ENCODE measurements at regions not wholly inside any gene's neighbourhood (a gene's known extent, or its start where the extent isn't known, plus 50 kb on each side); places are given as distances from the start of the nearest gene placed in this dataset.

DNA sequence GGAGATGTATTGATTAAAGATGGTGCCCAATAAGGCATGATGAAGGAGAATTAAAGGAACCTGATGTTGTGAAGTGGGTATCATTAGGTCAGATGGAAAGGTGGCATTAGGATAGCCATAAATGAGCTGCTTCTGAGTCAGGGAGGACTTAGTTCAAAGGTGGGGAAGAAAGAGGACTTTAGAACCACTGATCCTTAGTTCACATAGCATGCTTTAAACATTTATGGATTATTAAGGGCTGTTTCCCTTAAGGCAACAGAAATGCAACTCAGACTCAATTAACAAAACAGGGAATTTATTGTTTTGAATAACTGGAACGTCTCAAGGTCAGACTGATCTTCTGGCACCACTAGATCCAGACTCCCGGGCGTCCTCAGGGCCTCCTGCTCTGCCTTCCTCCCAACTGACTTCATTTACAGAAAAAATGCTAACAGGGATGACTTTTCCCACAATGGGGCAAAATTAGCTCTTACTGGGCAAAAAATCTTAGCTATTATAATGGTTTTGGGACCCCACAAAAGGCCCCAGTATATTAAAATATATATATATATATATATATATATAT is 1526.0 kb downstream of the TBC1D22A start:
- no peak overlapping the region for H3K4me3 ChIP-seq (ENCODE audit: low read length)
- TF ChIP-seq, protein P1, sequence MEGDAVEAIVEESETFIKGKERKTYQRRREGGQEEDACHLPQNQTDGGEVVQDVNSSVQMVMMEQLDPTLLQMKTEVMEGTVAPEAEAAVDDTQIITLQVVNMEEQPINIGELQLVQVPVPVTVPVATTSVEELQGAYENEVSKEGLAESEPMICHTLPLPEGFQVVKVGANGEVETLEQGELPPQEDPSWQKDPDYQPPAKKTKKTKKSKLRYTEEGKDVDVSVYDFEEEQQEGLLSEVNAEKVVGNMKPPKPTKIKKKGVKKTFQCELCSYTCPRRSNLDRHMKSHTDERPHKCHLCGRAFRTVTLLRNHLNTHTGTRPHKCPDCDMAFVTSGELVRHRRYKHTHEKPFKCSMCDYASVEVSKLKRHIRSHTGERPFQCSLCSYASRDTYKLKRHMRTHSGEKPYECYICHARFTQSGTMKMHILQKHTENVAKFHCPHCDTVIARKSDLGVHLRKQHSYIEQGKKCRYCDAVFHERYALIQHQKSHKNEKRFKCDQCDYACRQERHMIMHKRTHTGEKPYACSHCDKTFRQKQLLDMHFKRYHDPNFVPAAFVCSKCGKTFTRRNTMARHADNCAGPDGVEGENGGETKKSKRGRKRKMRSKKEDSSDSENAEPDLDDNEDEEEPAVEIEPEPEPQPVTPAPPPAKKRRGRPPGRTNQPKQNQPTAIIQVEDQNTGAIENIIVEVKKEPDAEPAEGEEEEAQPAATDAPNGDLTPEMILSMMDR (IDR thresholded peaks at IDR 0.05), result no peak
- H3K4me1 ChIP-seq (ENCODE audit: control insufficient read depth, insufficient read depth, low read length), result no peaks in the 10 kb centered on the region
- H3K27me3 ChIP-seq (ENCODE audit: control insufficient read depth, insufficient read depth, low read length), result no peaks in the 10 kb centered on the region
- H3K27ac ChIP-seq (ENCODE audit: low read length), result no peak overlapping the region
- no peak overlapping the region for H3K4me3 Mint-ChIP-seq
- DNase-seq (no peak), ATAC-seq (no peak)
- H3K27ac Mint-ChIP-seq, result no peak overlapping the region
- WGBS (ENCODE audit: insufficient coverage), result 85% methylated on average over 3 of the region's 3 CpGs
- H3K36me3 Mint-ChIP-seq, result no peaks in the 10 kb centered on the region
- H3K36me3 ChIP-seq (ENCODE audit: control insufficient read depth, insufficient read depth, low read length), result no peaks in the 10 kb centered on the region
- intact Hi-C loops (cut with micrococcal nuclease), result no loop called here
- no peaks in the 10 kb centered on the region for H3K9me3 ChIP-seq (ENCODE audit: control insufficient read depth, insufficient read depth, low read length)
- H3K4me1 Mint-ChIP-seq, result no peaks in the 10 kb centered on the region
- H3K9me3 Mint-ChIP-seq, result no peaks in the 10 kb centered on the region
- H3K27me3 Mint-ChIP-seq (ENCODE audit: low read depth in 2 of 2), result peaks cover 20 to 40% of the 10 kb centered on the region in 2 donors

DNA sequence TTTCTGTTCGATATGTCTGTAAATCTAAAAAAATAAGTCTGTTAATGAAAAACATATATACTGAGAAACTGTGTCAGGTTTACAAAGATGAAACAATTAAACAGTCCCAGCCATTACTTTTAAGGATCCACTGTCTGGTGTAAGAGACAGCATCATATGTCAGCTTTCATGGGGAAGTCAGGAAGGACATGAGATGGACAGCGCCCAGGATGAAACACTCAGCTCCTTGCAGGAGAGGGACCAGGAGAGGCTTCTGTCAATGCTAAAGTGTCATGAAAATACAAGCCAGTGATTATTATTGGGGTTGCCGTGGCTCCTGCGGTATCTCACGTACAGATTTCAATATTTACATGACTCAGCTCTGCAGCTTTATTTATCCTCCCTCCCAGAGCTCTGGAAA is 1524.6 kb downstream of the TBC1D22A start:
- no peak for DNase-seq
- Histone ChIP-seq H3K9me3 (ENCODE audit: control insufficient read depth, insufficient read depth, low read length) (no peaks in the 10 kb centered on the region), H3K4me3 (ENCODE audit: low read length) (no peak overlapping the region), H3K27ac (ENCODE audit: low read length) (no peak overlapping the region), H3K27me3 (ENCODE audit: control insufficient read depth, insufficient read depth, low read length) (peaks cover 2% of the 10 kb centered on the region), H3K36me3 (ENCODE audit: control insufficient read depth, insufficient read depth, low read length) (no peaks in the 10 kb centered on the region), H3K4me1 (ENCODE audit: control insufficient read depth, insufficient read depth, low read length) (no peaks in the 10 kb centered on the region)
- Mint-ChIP-seq H3K4me1 (no peaks in the 10 kb centered on the region), H3K36me3 (no peaks in the 10 kb centered on the region), H3K27me3 (ENCODE audit: low read depth in 2 of 2) (peaks cover 15 to 45% of the 10 kb centered on the region in 2 donors), H3K27ac (no peak overlapping the region), H3K4me3 (no peak overlapping the region), H3K9me3 (no peaks in the 10 kb centered on the region)
- WGBS (ENCODE audit: insufficient coverage), result 88% methylated on average over 5 of the region's 5 CpGs
- TF ChIP-seq, protein P1 (IDR thresholded peaks at IDR 0.05), result no peak
- intact Hi-C loops (cut with micrococcal nuclease), result no loop called here
- ATAC-seq, result no peak

DNA sequence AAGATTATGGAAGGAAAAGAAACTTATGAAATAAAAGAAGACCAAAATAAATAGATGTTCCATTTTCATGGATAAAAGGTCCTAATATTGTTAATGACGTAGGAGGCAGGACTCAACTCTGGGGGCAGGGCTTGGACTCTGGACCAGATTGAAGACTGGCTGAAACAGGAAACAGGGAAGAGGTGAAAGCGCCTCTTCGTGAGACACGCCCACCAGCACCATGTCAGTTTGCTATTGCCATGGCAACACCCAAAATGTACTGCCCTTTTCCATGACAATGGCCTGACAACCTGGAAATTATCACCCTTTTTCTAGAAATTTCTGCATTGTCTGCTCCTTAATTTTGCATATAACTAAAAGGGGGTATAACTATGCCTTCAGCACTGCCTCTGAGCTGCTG is 1522.2 kb downstream of the TBC1D22A start:
- DNase-seq (no peak), ATAC-seq (no peak)
- no peaks in the 10 kb centered on the region for H3K9me3 ChIP-seq (ENCODE audit: control insufficient read depth, insufficient read depth, low read length)
- no peaks in the 10 kb centered on the region for H3K36me3 Mint-ChIP-seq
- intact Hi-C loops (cut with micrococcal nuclease), result no loop called here
- peaks cover 25 to 67% of the 10 kb centered on the region in 2 donors for H3K27me3 Mint-ChIP-seq (ENCODE audit: low read depth in 2 of 2)
- H3K9me3 Mint-ChIP-seq, result peaks cover 0 to 3% of the 10 kb centered on the region in 2 donors
- no peak overlapping the region for H3K27ac ChIP-seq (ENCODE audit: low read length)
- no peak overlapping the region for H3K4me3 ChIP-seq (ENCODE audit: low read length)
- no peaks in the 10 kb centered on the region for H3K36me3 ChIP-seq (ENCODE audit: control insufficient read depth, insufficient read depth, low read length)
- TF ChIP-seq, protein P1 (IDR thresholded peaks at IDR 0.05), result no peak
- no peaks in the 10 kb centered on the region for H3K4me1 Mint-ChIP-seq
- peaks cover 6% of the 10 kb centered on the region for H3K27me3 ChIP-seq (ENCODE audit: control insufficient read depth, insufficient read depth, low read length)
- 86% methylated on average over 4 of the region's 4 CpGs for WGBS (ENCODE audit: insufficient coverage)
- no peaks in the 10 kb centered on the region for H3K4me1 ChIP-seq (ENCODE audit: control insufficient read depth, insufficient read depth, low read length)
- no peak overlapping the region for H3K27ac Mint-ChIP-seq
- no peak overlapping the region for H3K4me3 Mint-ChIP-seq

DNA sequence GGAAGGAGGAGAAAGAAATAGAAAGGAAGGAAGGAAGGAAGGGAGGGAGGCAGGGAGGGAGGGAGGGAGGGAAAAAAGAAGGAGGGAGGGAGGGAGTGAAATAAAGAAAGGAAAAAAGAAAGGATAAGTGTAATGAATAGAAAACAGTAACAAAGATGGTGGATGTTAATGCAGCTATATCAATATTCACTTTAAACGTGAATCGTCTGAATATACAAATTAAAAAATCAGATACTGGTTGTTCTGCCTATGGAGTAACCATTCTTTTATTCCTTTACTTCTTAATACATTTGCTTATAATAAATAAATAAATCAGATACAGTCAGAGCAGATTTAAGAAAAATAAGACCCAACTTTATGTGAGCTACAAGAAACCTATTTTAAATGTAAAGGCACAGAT is 1520.4 kb downstream of the TBC1D22A start:
- no peak overlapping the region for H3K27ac Mint-ChIP-seq
- H3K4me3 Mint-ChIP-seq, result no peak overlapping the region
- H3K9me3 Mint-ChIP-seq, result peaks cover 0 to 3% of the 10 kb centered on the region in 2 donors
- no peak for ATAC-seq
- no peak for DNase-seq
- intact Hi-C loops (cut with micrococcal nuclease), result no loop called here
- no peaks in the 10 kb centered on the region for H3K4me1 ChIP-seq (ENCODE audit: control insufficient read depth, insufficient read depth, low read length)
- no peak overlapping the region for H3K4me3 ChIP-seq (ENCODE audit: low read length)
- H3K27ac ChIP-seq (ENCODE audit: low read length), result no peak overlapping the region
- H3K4me1 Mint-ChIP-seq, result no peaks in the 10 kb centered on the region
- peaks cover 10% of the 10 kb centered on the region for H3K27me3 ChIP-seq (ENCODE audit: control insufficient read depth, insufficient read depth, low read length)
- TF ChIP-seq, protein P1 (IDR thresholded peaks at IDR 0.05), result no peak
- no peaks in the 10 kb centered on the region for H3K9me3 ChIP-seq (ENCODE audit: control insufficient read depth, insufficient read depth, low read length)
- no CpG with 5 or more reads among the region's 2 CpGs for WGBS (ENCODE audit: insufficient coverage)
- H3K36me3 Mint-ChIP-seq, result no peaks in the 10 kb centered on the region
- H3K27me3 Mint-ChIP-seq (ENCODE audit: low read depth in 2 of 2), result peaks cover 29 to 73% of the 10 kb centered on the region in 2 donors
- H3K36me3 ChIP-seq (ENCODE audit: control insufficient read depth, insufficient read depth, low read length), result no peaks in the 10 kb centered on the region
